Kidney epithelial cell (primary cell): ENCODE measurements at regions not wholly inside any gene's neighbourhood (a gene's known extent, or its start where the extent isn't known, plus 50 kb on each side); places are given as distances from the start of the nearest gene placed in this dataset.
"Not testable (repeated sequence)": the region's sequence is repeated elsewhere in the genome, so short reads cannot be mapped to it uniquely, and the experiment has no call there.

Experiments
- DNase-seq: peaks from one replicate; pipeline ENCODE4 v3.0.0-alpha.2; 2010; ENCODE audit warnings: low read depth
- H3K27me3 ChIP-seq: 2 replicates; pipeline ENCODE4 v1.6.0; 2011; ENCODE audit warnings: low read length; ENCODE audit not compliant: control insufficient read depth, insufficient read depth
- H3K36me3 ChIP-seq: 2 replicates; pipeline ENCODE4 v1.5.1; 2011; ENCODE audit warnings: low read length; ENCODE audit not compliant: control insufficient read depth, insufficient read depth
- H3K4me3 ChIP-seq: 2 replicates; pipeline ENCODE4 v1.5.1; 2011; ENCODE audit warnings: low read depth, mild to moderate bottlenecking, control low read depth, low read length
- CTCF ChIP-seq: IDR thresholded peaks from 2 replicates; pipeline ENCODE4 v1.5.1; 2011; ENCODE audit warnings: mild to moderate bottlenecking, moderate library complexity, low read length, control low read depth, inconsistent platforms; ENCODE audit not compliant: insufficient read depth, poor library complexity, severe bottlenecking

- no peak for TF ChIP-seq CTCF
- Histone ChIP-seq H3K4me3 (no peak overlapping the region), H3K27me3 (no peaks in the 10 kb centered on the region), H3K36me3 (no peaks in the 10 kb centered on the region)
- no peak for DNase-seq
These were observed 216.1 kb downstream of the CASP12 start for GRCh38 chr11:104682206-104682605.

- Histone ChIP-seq H3K4me3 (no peak overlapping the region), H3K36me3 (no peaks in the 10 kb centered on the region), H3K27me3 (no peaks in the 10 kb centered on the region)
- no peak for DNase-seq
- no peak for TF ChIP-seq CTCF
These were observed 219.0 kb downstream of the CASP12 start for GRCh38 chr11:104679258-104679657.

GRCh38 chr11:104678408-104678807, 219.9 kb downstream of the CASP12 start:
- DNase-seq: no peak
- no peaks in the 10 kb centered on the region for H3K36me3 ChIP-seq
- no peak overlapping the region for H3K4me3 ChIP-seq
- no peaks in the 10 kb centered on the region for H3K27me3 ChIP-seq
- no peak for TF ChIP-seq CTCF

- H3K4me3 ChIP-seq, H3K27me3 ChIP-seq, DNase-seq, H3K36me3 ChIP-seq: not testable (repeated sequence)
These were observed 221.2 kb downstream of the CASP12 start for GRCh38 chr11:104677069-104677468.

- H3K4me3 ChIP-seq: no peak overlapping the region
- DNase-seq: no peak
- TF ChIP-seq CTCF: no peak
- no peaks in the 10 kb centered on the region for H3K36me3 ChIP-seq
- no peaks in the 10 kb centered on the region for H3K27me3 ChIP-seq
These were observed 225.4 kb downstream of the CASP12 start for GRCh38 chr11:104672897-104673296.

- Histone ChIP-seq H3K4me3 (no peak overlapping the region), H3K27me3 (no peaks in the 10 kb centered on the region), H3K36me3 (no peaks in the 10 kb centered on the region)
- no peak for TF ChIP-seq CTCF
- DNase-seq: peak; percentile 66
These were observed 229.3 kb downstream of the CASP12 start for GRCh38 chr11:104668797-104669463.
